HEK293T (cell line): ENCODE measurements at regions not wholly inside any gene's neighbourhood (a gene's known extent, or its start where the extent isn't known, plus 50 kb on each side); places are given as distances from the start of the nearest gene placed in this dataset.

Experiments
- FOXK2 ChIP-seq: fragments of 450-650 bp; IDR thresholded peaks from 2 replicates; pipeline ENCODE4 v1.6.1; 2016; ENCODE audit warnings: mild to moderate bottlenecking
- SP1 ChIP-seq: fragments of 450-650 bp; IDR thresholded peaks from 2 replicates; pipeline ENCODE4 v1.6.1; 2017
- SUZ12 ChIP-seq: fragments of 450-650 bp; IDR thresholded peaks from 2 replicates; pipeline ENCODE4 v1.6.1; 2016; ENCODE audit warnings: mild to moderate bottlenecking

DNA sequence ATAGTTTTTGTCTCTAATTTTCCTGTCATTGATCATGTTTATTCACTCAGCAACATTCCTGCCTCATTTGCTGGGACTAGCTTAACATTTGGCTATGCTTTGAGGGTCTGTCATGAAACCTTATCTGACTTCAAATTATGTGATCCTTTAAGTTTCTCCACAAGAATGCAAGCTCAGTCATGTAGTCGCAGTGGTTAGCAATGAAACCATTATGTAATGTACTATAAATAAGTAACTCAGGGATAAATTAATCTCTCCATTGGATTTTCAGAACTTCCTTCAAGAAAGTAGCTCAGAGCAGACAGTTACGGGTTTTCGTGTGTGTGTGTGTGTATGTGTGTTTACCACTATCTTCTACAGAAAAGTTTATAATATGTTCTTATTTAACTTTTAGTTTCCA lies 993.6 kb downstream of the ADGRL3 start:
- no peak for TF ChIP-seq FOXK2
- no peak for TF ChIP-seq SP1
- no peak for TF ChIP-seq SUZ12
